Fibroblast of the conjunctiva (primary cell): ENCODE measurements at regions not wholly inside any gene's neighbourhood (a gene's known extent, or its start where the extent isn't known, plus 50 kb on each side); places are given as distances from the start of the nearest gene placed in this dataset.
"Not testable (repeated sequence)": the region's sequence is repeated elsewhere in the genome, so short reads cannot be mapped to it uniquely, and the experiment has no call there.

Experiments
- DNase-seq: peaks from one replicate; pipeline ENCODE4 v3.0.0-alpha.2; 2010; ENCODE audit warnings: low read depth

GRCh38 chr2:173737954-173738575 is 227.1 kb downstream of the SP3 start:
- not testable (repeated sequence) for DNase-seq

GRCh38 chr2:173739006-173739405 is 226.2 kb downstream of the SP3 start:
- no peak for DNase-seq

- DNase-seq, result no peak
Observed at GRCh38 chr2:173740639-173741038, 224.5 kb downstream of the SP3 start.

GRCh38 chr2:173741759-173742158 is 223.4 kb downstream of the SP3 start:
- no peak for DNase-seq

- DNase-seq, result no peak
Observed at GRCh38 chr2:173747035-173747434, 218.1 kb downstream of the SP3 start.

GRCh38 chr2:173749315-173749714 is 215.9 kb downstream of the SP3 start:
- peak; percentile 46 for DNase-seq

GRCh38 chr2:173750353-173750801 is 214.8 kb downstream of the SP3 start:
- peak; percentile 14 for DNase-seq

- DNase-seq, result no peak
Observed at GRCh38 chr2:173750831-173751230, 214.3 kb downstream of the SP3 start.

GRCh38 chr2:173751245-173751975 is 213.8 kb downstream of the SP3 start:
- DNase-seq, result no peak

GRCh38 chr2:173752152-173752551 is 213.0 kb downstream of the SP3 start:
- DNase-seq, result peak; percentile 12

GRCh38 chr2:173753441-173753840 is 211.7 kb downstream of the SP3 start:
- DNase-seq, result no peak

GRCh38 chr2:173754165-173754564 is 211.0 kb downstream of the SP3 start:
- no peak for DNase-seq

- no peak for DNase-seq
Observed at GRCh38 chr2:173754837-173755236, 210.3 kb downstream of the SP3 start.

- no peak for DNase-seq
Observed at GRCh38 chr2:173755798-173756197, 209.4 kb downstream of the SP3 start.

- no peak for DNase-seq
Observed at GRCh38 chr2:173759959-173760358, 205.2 kb downstream of the SP3 start.

GRCh38 chr2:173760553-173760952 is 204.6 kb downstream of the SP3 start:
- peak; percentile 3 for DNase-seq

- no peak for DNase-seq
Observed at GRCh38 chr2:173761603-173762119, 203.5 kb downstream of the SP3 start.

GRCh38 chr2:173762221-173762620 is 203.0 kb downstream of the SP3 start:
- no peak for DNase-seq

GRCh38 chr2:173762864-173763263 is 202.3 kb downstream of the SP3 start:
- DNase-seq, result no peak

GRCh38 chr2:173763641-173764040 is 201.5 kb downstream of the SP3 start:
- DNase-seq, result no peak

GRCh38 chr2:173764094-173764493 is 201.1 kb downstream of the SP3 start:
- DNase-seq, result no peak

GRCh38 chr2:173766537-173767289 is 198.5 kb downstream of the SP3 start:
- no peak for DNase-seq
